NCI-H2196 treated with DMSO at 0.1 percent for 48 hours (cell line): ENCODE measurements at regions not wholly inside any gene's neighbourhood (a gene's known extent, or its start where the extent isn't known, plus 50 kb on each side); places are given as distances from the start of the nearest gene placed in this dataset.

ENCODE experiments used
- DNase-seq: peaks from one replicate; lab custom pipeline; 2025; ENCODE audit not compliant: unreplicated experiment; lab: John Stamatoyannopoulos, UW

- DNase-seq: no peak
Measured at GRCh38 chr14:101495827-101496775, 65.2 kb upstream of the DIO3 start.

GRCh38 chr14:101496776-101497683 is 64.3 kb upstream of the DIO3 start:
- DNase-seq: no peak

- no peak for DNase-seq
Measured at GRCh38 chr14:101497684-101498525, 63.4 kb upstream of the DIO3 start.

- no peak for DNase-seq
Measured at GRCh38 chr14:101498526-101498860, 62.8 kb upstream of the DIO3 start.

- DNase-seq: no peak
Measured at GRCh38 chr14:101499080-101499479, 62.2 kb upstream of the DIO3 start.

DNA sequence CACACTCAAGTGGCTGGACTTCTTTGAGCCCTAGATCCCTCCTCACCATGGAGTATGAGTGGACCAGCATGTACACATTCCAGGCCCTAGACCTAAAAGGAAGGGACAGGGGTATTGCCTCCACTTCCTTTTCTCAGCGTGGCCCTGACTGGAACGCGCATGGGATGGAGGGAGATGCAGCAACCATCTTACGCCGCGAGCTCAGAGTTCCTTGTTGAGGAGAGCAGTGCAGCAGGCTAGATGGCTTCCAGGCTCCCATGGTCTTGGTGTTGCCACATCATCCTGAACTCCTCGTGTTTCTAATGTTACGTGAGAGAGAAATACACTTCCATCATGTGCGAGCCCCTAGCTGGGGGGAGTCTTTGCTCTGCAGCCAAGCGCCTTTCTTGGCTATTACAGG is 61.8 kb upstream of the DIO3 start:
- DNase-seq: no peak

- no peak for DNase-seq
Measured at GRCh38 chr14:101500061-101500460, 61.2 kb upstream of the DIO3 start.

DNA sequence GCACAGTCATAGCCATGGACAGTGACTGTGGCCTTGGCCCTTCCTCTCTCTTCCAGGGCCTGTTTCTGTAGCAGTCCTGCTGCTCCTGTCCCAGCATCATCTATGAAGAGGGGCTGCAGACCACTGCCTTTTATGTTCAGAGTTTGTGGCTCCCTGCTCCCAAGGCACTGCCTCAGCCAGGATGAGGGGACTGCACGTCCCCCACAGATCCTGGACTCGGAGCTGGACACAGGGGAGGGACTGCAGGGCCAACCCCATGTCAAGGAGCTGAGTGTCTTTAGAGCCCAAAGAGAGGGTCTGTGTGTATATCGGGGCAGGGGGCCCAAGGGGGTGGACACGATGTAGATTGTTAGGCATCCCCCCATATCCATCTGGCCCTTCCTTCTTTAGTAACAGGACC is 60.6 kb upstream of the DIO3 start:
- DNase-seq: no peak

- DNase-seq: no peak
Measured at GRCh38 chr14:101501341-101501740, 60.0 kb upstream of the DIO3 start.

- DNase-seq: no peak
Measured at GRCh38 chr14:101501858-101502615, 59.3 kb upstream of the DIO3 start.

DNA sequence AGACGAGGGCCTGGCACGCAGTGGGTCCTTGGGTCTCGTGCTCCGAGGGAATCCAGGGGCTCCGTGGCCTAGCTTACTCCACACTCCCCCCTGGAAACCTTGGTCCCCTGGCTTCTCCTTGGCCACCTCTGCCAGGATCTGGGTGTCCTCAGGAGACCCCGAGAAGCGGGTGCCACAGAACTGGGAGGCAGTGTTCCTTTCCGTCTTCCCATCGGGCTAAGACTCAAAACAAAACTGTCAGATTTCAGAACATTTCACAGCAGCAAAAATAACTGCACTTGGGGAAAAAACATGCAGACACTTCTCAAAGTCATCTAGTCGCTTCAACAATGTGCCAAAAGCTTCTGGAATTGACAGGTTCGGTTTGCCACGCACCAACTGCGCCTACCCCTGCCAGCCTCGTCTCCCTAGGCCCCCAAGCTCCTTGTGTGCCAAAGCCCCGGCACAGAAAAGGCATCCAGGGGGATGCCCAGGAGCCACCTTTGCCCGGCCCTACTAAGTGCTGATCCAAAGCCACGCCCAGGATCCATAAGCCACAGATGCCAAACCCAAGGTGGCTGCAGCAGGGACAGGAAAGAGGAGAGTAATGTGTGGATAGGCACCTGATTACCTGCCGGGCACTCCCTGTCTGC is 58.4 kb upstream of the DIO3 start:
- no peak for DNase-seq

- no peak for DNase-seq
Measured at GRCh38 chr14:101503431-101504095, 57.7 kb upstream of the DIO3 start.

GRCh38 chr14:101504096-101504948 is 57.0 kb upstream of the DIO3 start:
- DNase-seq: no peak

DNA sequence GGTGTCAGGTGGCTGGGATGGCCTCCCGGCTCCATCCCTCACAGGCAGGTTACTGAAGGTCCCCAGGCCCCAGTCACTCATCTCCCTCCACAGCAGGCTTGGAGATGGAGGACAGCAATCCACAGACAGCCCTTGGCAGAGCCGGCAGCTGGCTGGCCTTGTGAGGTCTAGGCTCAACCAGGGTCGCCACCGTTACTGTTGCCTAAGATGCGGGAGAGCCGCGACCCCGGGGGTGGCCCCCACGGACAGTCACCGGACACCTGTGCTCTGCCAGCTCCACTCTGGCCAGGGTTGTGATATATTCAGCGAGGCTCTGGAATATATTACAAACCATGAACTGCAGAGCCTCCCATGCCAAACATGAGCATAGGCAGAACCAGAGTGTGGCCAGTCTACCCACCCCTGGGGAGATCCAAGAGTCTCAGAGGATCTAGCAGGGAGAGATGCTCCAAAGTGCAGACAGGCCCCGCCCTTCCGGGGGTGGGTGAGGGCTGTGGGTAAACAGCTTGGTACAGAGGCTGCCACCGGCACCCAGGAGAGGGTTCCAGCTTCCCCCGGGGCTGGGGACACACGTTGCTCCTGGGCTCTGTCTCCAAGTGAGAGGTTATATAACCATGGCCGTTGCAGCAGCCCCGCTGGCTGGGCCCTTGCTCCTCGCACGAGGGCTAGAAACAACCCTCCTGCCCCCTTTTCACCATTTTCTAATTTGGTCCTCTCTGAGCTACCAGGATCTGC is 55.9 kb upstream of the DIO3 start:
- DNase-seq: no peak

GRCh38 chr14:101506211-101506925 is 54.9 kb upstream of the DIO3 start:
- no peak for DNase-seq

GRCh38 chr14:101506926-101507835 is 54.1 kb upstream of the DIO3 start:
- no peak for DNase-seq
